ENCODE measurements at regions not wholly inside any gene's neighbourhood (a gene's known extent, or its start where the extent isn't known, plus 50 kb on each side); places are given as distances from the start of the nearest gene placed in this dataset.

DNA sequence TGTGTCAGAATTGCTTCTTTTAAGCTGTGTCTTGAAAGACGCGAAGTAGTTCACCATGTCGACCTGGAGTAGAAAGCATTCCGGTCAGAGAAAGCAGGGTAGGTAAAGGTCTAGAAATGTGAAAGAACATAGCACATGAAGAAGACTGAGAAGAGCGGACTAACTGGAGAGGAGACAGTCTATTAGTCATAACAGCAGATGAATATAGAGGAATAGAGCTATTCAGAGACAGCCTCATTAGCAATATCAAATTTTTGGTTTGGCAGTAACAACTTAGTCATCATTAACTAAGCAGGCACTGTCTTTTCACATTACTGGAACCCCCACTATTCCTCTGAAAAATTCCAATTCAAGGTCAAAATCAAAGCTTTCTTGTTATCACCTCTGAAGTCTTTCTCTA is 678.8 kb downstream of the DIPK2A start:
- Histone ChIP-seq H4K20me1 (ENCODE audit: control insufficient read depth, extremely low read depth, insufficient read depth, low read length) (no peaks in the 10 kb centered on the region), H3K27ac (ENCODE audit: insufficient read depth, low read length) (no peak overlapping the region), H3K36me3 (ENCODE audit: control insufficient read depth, insufficient read depth, low read length) (no peaks in the 10 kb centered on the region), H3K9me3 (ENCODE audit: control insufficient read depth, insufficient read depth, low read depth, low read length) (no peaks in the 10 kb centered on the region), H3K4me2 (ENCODE audit: extremely low read depth, insufficient read depth, low read length) (no peak overlapping the region), H3K27me3 (ENCODE audit: control insufficient read depth, insufficient read depth, low read length) (no peaks in the 10 kb centered on the region), H2AFZ (ENCODE audit: low read length) (no peak overlapping the region), H3K79me2 (ENCODE audit: control insufficient read depth, insufficient read depth, low read length) (no peaks in the 10 kb centered on the region), H3K4me3 (replicated peaks in 1 of 4; ENCODE audit: control extremely low read depth in 1 of 4, insufficient read depth in 1 of 4, low read depth in 3 of 4, low read length in 4 of 4) (no peak overlapping the region), H3K9ac (ENCODE audit: insufficient read depth, low read length) (no peak overlapping the region), H3K4me1 (ENCODE audit: control insufficient read depth, extremely low read depth, insufficient read depth, low read length) (no peaks in the 10 kb centered on the region)
- TF ChIP-seq, protein P1, sequence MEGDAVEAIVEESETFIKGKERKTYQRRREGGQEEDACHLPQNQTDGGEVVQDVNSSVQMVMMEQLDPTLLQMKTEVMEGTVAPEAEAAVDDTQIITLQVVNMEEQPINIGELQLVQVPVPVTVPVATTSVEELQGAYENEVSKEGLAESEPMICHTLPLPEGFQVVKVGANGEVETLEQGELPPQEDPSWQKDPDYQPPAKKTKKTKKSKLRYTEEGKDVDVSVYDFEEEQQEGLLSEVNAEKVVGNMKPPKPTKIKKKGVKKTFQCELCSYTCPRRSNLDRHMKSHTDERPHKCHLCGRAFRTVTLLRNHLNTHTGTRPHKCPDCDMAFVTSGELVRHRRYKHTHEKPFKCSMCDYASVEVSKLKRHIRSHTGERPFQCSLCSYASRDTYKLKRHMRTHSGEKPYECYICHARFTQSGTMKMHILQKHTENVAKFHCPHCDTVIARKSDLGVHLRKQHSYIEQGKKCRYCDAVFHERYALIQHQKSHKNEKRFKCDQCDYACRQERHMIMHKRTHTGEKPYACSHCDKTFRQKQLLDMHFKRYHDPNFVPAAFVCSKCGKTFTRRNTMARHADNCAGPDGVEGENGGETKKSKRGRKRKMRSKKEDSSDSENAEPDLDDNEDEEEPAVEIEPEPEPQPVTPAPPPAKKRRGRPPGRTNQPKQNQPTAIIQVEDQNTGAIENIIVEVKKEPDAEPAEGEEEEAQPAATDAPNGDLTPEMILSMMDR (conservative IDR thresholded peaks at IDR 0.05 in 1 of 2, IDR thresholded peaks at IDR 0.05 in 1 of 2; ENCODE audit: low read depth in 1 of 2, low read length in 2 of 2) = no peak
- TF ChIP-seq EZH2 (IDR thresholded peaks at IDR 0.05; ENCODE audit: low read length, missing control alignments) = no peak
- no peak for DNase-seq (ENCODE audit: low read depth in 2 of 2)

- no peak overlapping the region for H2AFZ ChIP-seq (ENCODE audit: low read length)
- H3K36me3 ChIP-seq (ENCODE audit: control insufficient read depth, insufficient read depth, low read length) = no peaks in the 10 kb centered on the region
- H3K27ac ChIP-seq (ENCODE audit: insufficient read depth, low read length) = no peak overlapping the region
- no peaks in the 10 kb centered on the region for H3K9me3 ChIP-seq (ENCODE audit: control insufficient read depth, insufficient read depth, low read depth, low read length)
- H4K20me1 ChIP-seq (ENCODE audit: control insufficient read depth, extremely low read depth, insufficient read depth, low read length) = no peaks in the 10 kb centered on the region
- H3K4me1 ChIP-seq (ENCODE audit: control insufficient read depth, extremely low read depth, insufficient read depth, low read length) = no peaks in the 10 kb centered on the region
- no peak overlapping the region for H3K4me3 ChIP-seq (replicated peaks in 1 of 4; ENCODE audit: control extremely low read depth in 1 of 4, insufficient read depth in 1 of 4, low read depth in 3 of 4, low read length in 4 of 4)
- H3K9ac ChIP-seq (ENCODE audit: insufficient read depth, low read length) = no peak overlapping the region
- H3K27me3 ChIP-seq (ENCODE audit: control insufficient read depth, insufficient read depth, low read length) = no peaks in the 10 kb centered on the region
- TF ChIP-seq EZH2 (IDR thresholded peaks at IDR 0.05; ENCODE audit: low read length, missing control alignments) = no peak
- TF ChIP-seq, protein P1 (conservative IDR thresholded peaks at IDR 0.05 in 1 of 2, IDR thresholded peaks at IDR 0.05 in 1 of 2; ENCODE audit: low read depth in 1 of 2, low read length in 2 of 2) = no peak
- peak in 1 of 2 donors; percentile 84 for DNase-seq (ENCODE audit: low read depth in 2 of 2)
- no peaks in the 10 kb centered on the region for H3K79me2 ChIP-seq (ENCODE audit: control insufficient read depth, insufficient read depth, low read length)
- no peak overlapping the region for H3K4me2 ChIP-seq (ENCODE audit: extremely low read depth, insufficient read depth, low read length)
Observed at GRCh38 chr3:144652573-144652972, 681.0 kb downstream of the DIPK2A start.

DNA sequence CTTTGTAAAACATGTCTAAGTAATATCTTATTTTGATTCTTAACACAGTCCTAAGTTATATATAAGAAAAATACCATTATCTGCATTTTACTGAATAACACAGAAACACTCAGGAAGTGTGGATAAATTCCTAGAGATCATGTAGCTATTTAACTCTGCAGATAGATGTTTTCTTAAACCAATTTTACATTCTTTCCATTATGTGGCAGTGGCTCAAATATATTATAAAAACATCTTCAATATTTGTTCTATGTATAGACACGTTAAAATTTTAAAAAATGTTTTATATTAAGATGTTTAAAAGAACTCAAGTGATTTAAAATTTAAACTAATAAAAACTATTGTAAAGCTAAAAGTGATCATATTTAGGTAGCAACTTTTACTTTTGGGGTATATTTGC is 683.8 kb downstream of the DIPK2A start:
- Histone ChIP-seq H4K20me1 (ENCODE audit: control insufficient read depth, extremely low read depth, insufficient read depth, low read length) (no peaks in the 10 kb centered on the region), H3K4me2 (ENCODE audit: extremely low read depth, insufficient read depth, low read length) (no peak overlapping the region), H3K36me3 (ENCODE audit: control insufficient read depth, insufficient read depth, low read length) (no peaks in the 10 kb centered on the region), H3K9ac (ENCODE audit: insufficient read depth, low read length) (no peak overlapping the region), H3K27ac (ENCODE audit: insufficient read depth, low read length) (no peak overlapping the region), H2AFZ (ENCODE audit: low read length) (no peak overlapping the region), H3K4me1 (ENCODE audit: control insufficient read depth, extremely low read depth, insufficient read depth, low read length) (no peaks in the 10 kb centered on the region), H3K79me2 (ENCODE audit: control insufficient read depth, insufficient read depth, low read length) (no peaks in the 10 kb centered on the region), H3K27me3 (ENCODE audit: control insufficient read depth, insufficient read depth, low read length) (no peaks in the 10 kb centered on the region), H3K4me3 (replicated peaks in 1 of 4; ENCODE audit: control extremely low read depth in 1 of 4, insufficient read depth in 1 of 4, low read depth in 3 of 4, low read length in 4 of 4) (no peak overlapping the region), H3K9me3 (ENCODE audit: control insufficient read depth, insufficient read depth, low read depth, low read length) (no peaks in the 10 kb centered on the region)
- no peak for TF ChIP-seq EZH2 (IDR thresholded peaks at IDR 0.05; ENCODE audit: low read length, missing control alignments)
- TF ChIP-seq, protein P1 (conservative IDR thresholded peaks at IDR 0.05 in 1 of 2, IDR thresholded peaks at IDR 0.05 in 1 of 2; ENCODE audit: low read depth in 1 of 2, low read length in 2 of 2) = no peak
- DNase-seq (ENCODE audit: low read depth in 2 of 2) = no peak
